Central memory CD8-positive, alpha-beta T cell (primary cell): ENCODE measurements at regions not wholly inside any gene's neighbourhood (a gene's known extent, or its start where the extent isn't known, plus 50 kb on each side); places are given as distances from the start of the nearest gene placed in this dataset.
"Not testable (repeated sequence)": the region's sequence is repeated elsewhere in the genome, so short reads cannot be mapped to it uniquely, and the experiment has no call there.

ENCODE experiments used
- ATAC-seq: fragments of 150-1000 bp; cut with Tn5 transposase; replicated peaks from 2 replicates; pipeline ENCODE4 v1.10.0; 2022; ENCODE audit warnings: mild to moderate bottlenecking, moderate FRiP score, moderate number of reproducible peaks; ENCODE audit not compliant: poor library complexity, severe bottlenecking; ENCODE audit errors: extremely low read depth
- DNase-seq, 2 donors: peaks; one replicate each; pipeline ENCODE4 v3.0.0; 2021; ENCODE audit warnings: low spot score in 2 of 2
- H3K27ac Mint-ChIP-seq: one replicate; pipeline ENCODE4 v1.8.0; 2022; ENCODE audit warnings: low read depth, mild to moderate bottlenecking, moderate library complexity, mixed read lengths
- H3K27me3 Mint-ChIP-seq: one replicate; pipeline ENCODE4 v1.8.0; 2022; ENCODE audit warnings: mixed read lengths
- H3K36me3 Mint-ChIP-seq: one replicate; pipeline ENCODE4 v1.8.0; 2022; ENCODE audit warnings: mild to moderate bottlenecking, moderate library complexity, mixed read lengths; ENCODE audit not compliant: insufficient read depth
- H3K4me1 Mint-ChIP-seq: one replicate; pipeline ENCODE4 v1.8.0; 2022; ENCODE audit warnings: mixed read lengths
- H3K4me3 Mint-ChIP-seq: one replicate; pipeline ENCODE4 v1.8.0; 2022; ENCODE audit warnings: mild to moderate bottlenecking, moderate library complexity, mixed read lengths
- H3K9me3 Mint-ChIP-seq: one replicate; pipeline ENCODE4 v1.8.0; 2022; ENCODE audit warnings: mixed read lengths

DNA sequence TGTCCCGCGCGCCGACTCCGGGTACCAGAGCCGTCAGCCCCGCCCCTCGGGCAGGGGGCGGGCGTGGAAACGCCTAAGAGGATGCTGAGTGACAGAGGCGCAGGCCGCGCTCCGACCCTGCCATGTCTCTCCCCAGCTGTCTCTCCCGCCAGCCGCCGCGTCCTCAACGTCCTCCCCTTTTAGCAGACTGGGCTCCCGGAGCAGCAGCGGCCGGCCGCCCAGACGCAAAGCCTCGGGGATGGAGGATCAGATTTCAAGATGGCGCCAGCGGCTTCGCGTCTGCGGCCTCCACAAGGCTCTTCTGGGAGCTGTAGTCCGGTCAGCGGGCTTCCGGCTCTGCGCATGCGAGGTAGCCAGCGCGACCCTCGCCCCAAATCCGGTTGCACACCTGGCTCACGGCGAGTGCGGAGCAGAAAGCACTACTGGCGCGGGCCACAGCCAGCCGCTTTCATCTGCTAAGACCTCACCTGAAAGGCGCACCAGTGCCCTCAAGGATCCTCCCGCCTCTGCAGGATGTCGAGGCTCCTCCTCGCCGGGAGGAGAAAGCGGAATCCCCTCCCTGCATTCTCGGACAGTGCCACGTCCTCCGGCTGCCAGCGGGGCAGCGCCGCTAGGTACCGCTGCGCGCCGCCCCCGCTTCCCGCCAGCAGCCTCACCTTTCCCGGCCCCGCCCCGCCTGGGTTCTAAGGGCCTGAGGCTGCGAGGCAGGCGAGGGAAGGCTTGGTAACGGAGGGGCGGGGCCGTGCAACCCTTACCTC, 143.6 kb downstream of the NBPF8 start:
- H3K27me3 Mint-ChIP-seq, H3K9me3 Mint-ChIP-seq, H3K36me3 Mint-ChIP-seq, H3K27ac Mint-ChIP-seq, H3K4me1 Mint-ChIP-seq: not testable (repeated sequence)
- DNase-seq (peak; percentile 23 to 32), ATAC-seq (peak; percentile 46)
- peak overlapping the region; percentile 69 for H3K4me3 Mint-ChIP-seq

DNA sequence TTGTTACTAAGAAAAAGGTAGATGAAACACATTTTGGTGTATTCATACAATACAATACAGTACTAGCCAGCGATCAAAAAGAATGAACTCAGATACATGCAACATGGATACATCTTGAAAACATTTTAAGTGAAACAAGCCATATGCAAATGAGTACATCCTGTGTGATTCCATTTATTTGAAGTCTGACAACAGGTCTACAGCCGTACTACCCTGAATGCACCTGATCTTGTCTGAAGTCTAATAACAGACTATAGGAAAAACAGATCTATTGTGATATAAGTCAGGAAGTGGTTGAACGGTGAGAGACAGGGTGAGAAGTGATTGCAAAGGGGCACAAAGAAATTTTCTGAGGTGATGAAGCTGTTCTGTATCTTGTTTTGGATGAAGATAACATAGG, 146.9 kb downstream of the NBPF8 start:
- peak; percentile 88 for ATAC-seq
- H3K4me3 Mint-ChIP-seq, H3K4me1 Mint-ChIP-seq, H3K27ac Mint-ChIP-seq, H3K9me3 Mint-ChIP-seq, H3K36me3 Mint-ChIP-seq, H3K27me3 Mint-ChIP-seq: not testable (repeated sequence)
- peak in 1 of 2 donors; percentile 32 for DNase-seq

DNA sequence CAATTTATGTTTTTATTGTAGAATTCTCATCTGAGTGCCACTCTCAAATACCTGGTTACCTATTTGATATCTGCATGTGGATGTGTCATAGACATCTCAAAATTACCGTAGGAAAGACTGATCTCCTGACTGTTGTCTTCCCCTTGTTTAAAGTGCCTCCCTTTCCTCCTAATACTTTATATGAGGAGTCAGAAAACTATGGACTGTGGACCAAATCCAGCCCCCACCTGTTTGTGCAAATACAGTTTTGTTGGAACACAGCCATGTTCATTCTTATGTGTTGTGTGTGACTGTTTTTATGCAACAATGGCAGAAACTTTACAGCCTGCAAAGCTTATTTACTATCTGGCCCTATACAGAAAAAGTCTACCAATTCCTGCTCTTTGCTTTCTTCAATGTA, 150.6 kb downstream of the NBPF8 start:
- not testable (repeated sequence) for H3K4me3 Mint-ChIP-seq, H3K4me1 Mint-ChIP-seq, H3K27ac Mint-ChIP-seq, ATAC-seq, H3K36me3 Mint-ChIP-seq, H3K27me3 Mint-ChIP-seq, H3K9me3 Mint-ChIP-seq, DNase-seq

DNA sequence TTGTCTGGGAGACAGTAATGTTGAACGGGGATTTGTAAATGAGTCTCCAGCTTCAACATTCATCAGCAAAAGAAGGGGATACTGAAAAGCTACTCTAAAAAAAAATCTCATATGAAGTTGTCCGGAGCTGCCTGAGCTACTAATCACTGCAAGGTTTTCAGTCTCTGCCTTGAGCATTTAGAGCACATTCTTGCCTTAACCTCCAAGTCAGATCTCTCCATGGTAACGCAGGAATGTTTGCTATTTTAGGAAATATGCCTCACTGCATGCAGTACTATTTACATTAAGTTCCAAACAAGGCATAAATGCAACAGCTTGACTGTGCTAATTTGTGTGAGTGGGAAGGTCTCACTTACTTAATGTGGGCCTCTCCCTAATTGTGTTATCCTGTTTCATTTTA, 152.8 kb downstream of the NBPF8 start:
- H3K36me3 Mint-ChIP-seq, H3K27ac Mint-ChIP-seq, H3K4me3 Mint-ChIP-seq, DNase-seq, H3K9me3 Mint-ChIP-seq, ATAC-seq, H3K27me3 Mint-ChIP-seq, H3K4me1 Mint-ChIP-seq: not testable (repeated sequence)

DNA sequence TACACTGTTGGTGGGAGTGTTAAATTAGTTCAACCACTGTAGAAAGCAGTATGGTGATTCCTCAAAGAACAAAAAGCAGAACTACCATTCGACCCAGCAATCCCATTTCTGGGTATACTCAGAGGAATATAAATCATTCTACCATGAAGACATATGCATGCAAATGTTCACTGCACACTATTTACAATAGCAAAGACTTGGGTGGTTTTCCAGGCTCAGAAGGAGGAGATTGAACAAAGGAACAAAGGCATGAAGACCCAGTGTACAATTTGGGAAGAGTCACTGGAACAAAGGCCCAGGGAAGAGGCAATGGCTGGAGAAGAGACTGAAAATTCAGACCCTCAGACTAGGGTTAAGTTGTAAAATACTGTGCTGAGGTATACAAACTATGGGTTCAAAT, 148.5 kb upstream of the NBPF26 start:
- ATAC-seq, H3K4me1 Mint-ChIP-seq, H3K9me3 Mint-ChIP-seq, H3K27me3 Mint-ChIP-seq, H3K4me3 Mint-ChIP-seq, H3K36me3 Mint-ChIP-seq, DNase-seq, H3K27ac Mint-ChIP-seq: not testable (repeated sequence)

DNA sequence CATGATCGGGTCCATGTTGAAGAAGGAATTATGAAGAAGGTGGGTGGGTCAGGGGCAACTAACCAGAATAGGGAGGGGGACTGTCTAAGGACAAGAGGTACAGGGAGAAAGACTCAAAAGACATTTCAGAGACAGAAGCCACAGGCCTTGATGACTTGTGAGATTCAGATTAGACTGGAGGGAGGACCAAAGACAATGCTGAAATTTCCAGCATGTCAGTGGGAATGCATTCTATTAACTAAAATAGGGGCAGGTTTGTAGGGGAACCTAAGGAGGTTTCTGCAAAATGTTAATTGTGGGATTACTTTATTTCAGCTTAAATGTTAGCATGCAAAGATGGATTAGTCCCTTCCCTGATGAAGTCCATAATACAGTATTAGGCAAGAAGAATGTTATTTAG, 141.6 kb upstream of the NBPF26 start:
- not testable (repeated sequence) for H3K36me3 Mint-ChIP-seq, H3K27ac Mint-ChIP-seq, ATAC-seq, H3K27me3 Mint-ChIP-seq, H3K9me3 Mint-ChIP-seq, H3K4me3 Mint-ChIP-seq, DNase-seq, H3K4me1 Mint-ChIP-seq

DNA sequence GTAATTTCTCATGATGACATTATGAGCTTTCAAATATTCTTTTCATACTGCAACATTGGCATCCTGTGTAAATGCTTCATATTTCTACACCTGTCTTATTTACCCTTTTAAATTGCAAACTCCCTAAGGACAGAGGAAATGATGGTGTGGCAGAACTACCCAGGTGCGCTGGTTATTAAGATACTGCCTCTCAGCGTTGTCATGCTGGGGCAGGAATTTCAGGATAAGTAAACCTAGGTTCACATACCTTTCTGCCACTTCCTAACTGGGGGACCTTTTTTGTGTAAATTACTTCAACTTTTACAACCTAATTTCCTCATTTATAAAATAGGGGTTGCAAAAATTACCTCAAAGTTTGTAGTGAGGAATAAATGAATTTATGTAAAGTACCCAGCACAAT, 137.7 kb upstream of the NBPF26 start:
- not testable (repeated sequence) for ATAC-seq, H3K27ac Mint-ChIP-seq, H3K9me3 Mint-ChIP-seq, H3K4me1 Mint-ChIP-seq, H3K27me3 Mint-ChIP-seq, DNase-seq, H3K4me3 Mint-ChIP-seq, H3K36me3 Mint-ChIP-seq

DNA sequence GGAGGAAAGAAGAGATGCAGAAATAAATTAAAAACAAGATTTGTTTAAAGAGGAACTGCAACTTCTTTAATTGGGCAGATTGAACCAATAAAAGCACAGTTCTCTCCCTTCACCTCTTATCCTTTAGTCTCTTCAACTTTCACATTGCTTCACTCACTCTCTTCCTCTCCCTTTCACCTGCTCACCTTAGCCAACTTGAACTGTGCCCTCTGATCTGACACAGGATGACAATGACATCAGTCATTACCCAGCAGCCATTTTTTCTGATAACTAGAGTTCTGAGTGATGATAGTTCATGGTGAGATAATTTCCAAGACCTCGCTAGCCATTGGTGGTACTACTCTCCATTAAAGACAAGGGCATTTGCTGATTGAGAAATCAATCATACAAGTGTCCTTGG, 134.9 kb upstream of the NBPF26 start:
- not testable (repeated sequence) for H3K27me3 Mint-ChIP-seq, ATAC-seq, H3K36me3 Mint-ChIP-seq, H3K27ac Mint-ChIP-seq, DNase-seq, H3K4me3 Mint-ChIP-seq, H3K4me1 Mint-ChIP-seq, H3K9me3 Mint-ChIP-seq

DNA sequence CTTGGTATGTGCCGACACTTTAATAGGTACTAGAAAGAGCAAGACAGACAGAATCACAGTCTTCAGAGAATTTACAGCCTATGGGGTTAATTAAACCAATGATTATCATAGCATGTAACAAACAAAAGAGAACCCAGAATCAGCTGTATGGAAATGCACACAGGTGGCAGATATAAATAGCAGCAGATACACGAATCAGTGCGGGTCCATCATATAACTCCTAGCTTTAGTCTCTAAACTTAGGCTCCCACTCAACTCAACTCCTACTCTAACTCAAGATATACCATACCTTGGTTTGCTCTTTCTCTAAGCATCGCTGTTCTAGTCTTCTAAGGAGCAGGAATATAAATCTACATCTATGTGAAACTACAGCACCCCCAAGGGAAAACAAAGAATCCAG, 132.0 kb upstream of the NBPF26 start:
- not testable (repeated sequence) for H3K36me3 Mint-ChIP-seq, ATAC-seq, H3K4me3 Mint-ChIP-seq, H3K4me1 Mint-ChIP-seq, H3K27ac Mint-ChIP-seq, H3K9me3 Mint-ChIP-seq, H3K27me3 Mint-ChIP-seq, DNase-seq

DNA sequence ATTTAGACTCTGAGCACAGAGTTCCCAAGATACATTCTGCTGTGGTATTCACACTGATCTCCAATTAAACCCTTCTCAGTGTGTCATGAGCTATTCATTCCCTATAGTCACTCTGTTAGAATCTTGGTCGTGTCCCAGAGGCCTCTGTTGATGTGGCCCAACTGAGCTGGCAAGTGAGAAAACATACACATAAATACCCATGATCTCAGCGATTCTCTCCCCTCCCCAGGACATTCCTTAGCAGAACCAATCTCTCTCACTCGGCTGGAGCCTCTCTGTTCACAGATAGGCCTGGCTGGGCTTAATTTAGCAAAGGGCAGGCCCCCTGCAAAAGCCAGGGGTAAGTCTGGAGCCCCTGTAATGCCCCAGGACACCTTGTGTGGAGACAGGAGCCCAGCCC, 130.8 kb upstream of the NBPF26 start:
- not testable (repeated sequence) for H3K27me3 Mint-ChIP-seq, H3K36me3 Mint-ChIP-seq, DNase-seq, H3K4me3 Mint-ChIP-seq, H3K4me1 Mint-ChIP-seq, ATAC-seq, H3K27ac Mint-ChIP-seq, H3K9me3 Mint-ChIP-seq

DNA sequence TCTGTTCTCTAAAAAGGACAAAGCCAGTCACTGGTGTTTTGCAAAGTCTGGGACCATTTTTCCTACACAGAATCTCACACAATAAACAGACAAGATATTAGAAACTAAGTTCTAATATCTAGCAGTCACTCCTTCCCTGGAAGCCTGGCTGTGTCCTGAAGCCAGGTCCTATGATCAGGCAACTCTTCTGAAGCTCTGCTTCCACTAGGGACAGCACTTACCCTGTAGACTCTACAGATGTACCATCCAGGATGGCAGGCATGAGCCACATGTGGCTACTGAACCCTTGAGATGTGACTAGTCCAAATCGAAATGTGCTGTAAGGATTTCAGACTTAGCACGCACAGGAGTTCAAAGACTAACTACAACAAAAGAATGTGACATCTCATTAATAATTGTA, 130.1 kb upstream of the NBPF26 start:
- not testable (repeated sequence) for H3K36me3 Mint-ChIP-seq, H3K4me3 Mint-ChIP-seq, H3K27ac Mint-ChIP-seq, H3K27me3 Mint-ChIP-seq, DNase-seq, ATAC-seq, H3K4me1 Mint-ChIP-seq, H3K9me3 Mint-ChIP-seq

DNA sequence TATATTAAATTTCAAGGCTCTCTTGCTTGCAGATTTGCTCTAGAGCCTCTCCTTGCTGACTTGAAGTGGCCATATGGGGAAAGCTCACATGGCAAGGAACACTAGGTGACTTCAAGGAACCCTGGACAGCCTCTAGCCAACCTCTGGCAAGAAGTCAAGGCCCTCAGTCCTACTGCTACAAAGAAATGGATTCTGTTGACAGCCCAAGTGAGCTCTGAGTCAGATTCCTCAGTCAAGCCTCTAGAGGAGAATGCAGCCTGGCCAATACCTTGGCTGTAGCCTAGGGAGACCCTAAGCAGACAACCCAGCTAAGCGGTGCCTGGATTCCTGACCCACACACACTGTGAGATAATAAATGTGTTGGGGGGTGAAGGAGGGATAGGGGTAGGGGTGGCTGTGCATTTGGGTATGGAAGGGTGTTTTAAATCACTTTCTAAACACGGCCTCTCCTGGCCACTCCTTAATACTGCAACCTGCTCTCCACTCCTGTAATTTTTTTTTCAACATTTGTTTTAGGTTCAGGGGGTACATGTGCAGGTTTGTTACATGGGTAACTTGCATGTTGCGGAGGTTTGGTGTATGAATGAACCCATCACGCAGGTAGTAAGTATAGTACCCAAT, 125.3 kb upstream of the NBPF26 start:
- ATAC-seq, H3K27me3 Mint-ChIP-seq, H3K4me3 Mint-ChIP-seq, H3K36me3 Mint-ChIP-seq, DNase-seq, H3K9me3 Mint-ChIP-seq, H3K27ac Mint-ChIP-seq, H3K4me1 Mint-ChIP-seq: not testable (repeated sequence)

DNA sequence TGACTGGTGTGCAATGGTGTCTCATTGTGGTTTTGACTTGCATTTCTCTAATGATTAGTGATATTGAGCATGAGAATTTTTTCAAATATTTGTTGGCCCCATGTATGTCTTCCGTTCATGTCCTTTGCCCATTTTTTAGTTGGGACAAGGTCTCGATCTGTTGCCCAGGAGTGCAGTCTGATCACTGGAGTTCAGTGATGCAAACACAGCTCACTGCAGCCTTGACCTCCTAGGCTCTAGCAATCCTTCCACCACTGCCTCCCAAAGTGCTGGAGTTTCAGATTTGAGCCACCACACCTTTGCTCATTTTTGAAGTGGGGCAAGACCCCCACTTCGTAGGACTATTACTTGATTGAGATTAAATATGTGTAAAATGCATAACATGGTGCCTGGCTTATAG, 124.2 kb upstream of the NBPF26 start:
- H3K9me3 Mint-ChIP-seq, H3K27ac Mint-ChIP-seq, H3K4me1 Mint-ChIP-seq, H3K27me3 Mint-ChIP-seq, DNase-seq, H3K36me3 Mint-ChIP-seq, ATAC-seq, H3K4me3 Mint-ChIP-seq: not testable (repeated sequence)
